Jurkat, Clone E6-1 (cell line): ENCODE measurements at regions not wholly inside any gene's neighbourhood (a gene's known extent, or its start where the extent isn't known, plus 50 kb on each side); places are given as distances from the start of the nearest gene placed in this dataset.
A peak's percentile ranks its signal among the peaks of the same experiment; 100 is the strongest.
"Not testable (repeated sequence)": the region's sequence is repeated elsewhere in the genome, so short reads cannot be mapped to it uniquely, and the experiment has no call there.

Experiments
- DNase-seq: peaks from one replicate; pipeline ENCODE4 v3.0.0-alpha.2; 2011; ENCODE audit warnings: low read depth, low spot score
- H3K4me3 ChIP-seq: 2 replicates; pipeline ENCODE4 v1.5.1; 2011; ENCODE audit warnings: mild to moderate bottlenecking, low read length, control low read depth, moderate library complexity

DNA sequence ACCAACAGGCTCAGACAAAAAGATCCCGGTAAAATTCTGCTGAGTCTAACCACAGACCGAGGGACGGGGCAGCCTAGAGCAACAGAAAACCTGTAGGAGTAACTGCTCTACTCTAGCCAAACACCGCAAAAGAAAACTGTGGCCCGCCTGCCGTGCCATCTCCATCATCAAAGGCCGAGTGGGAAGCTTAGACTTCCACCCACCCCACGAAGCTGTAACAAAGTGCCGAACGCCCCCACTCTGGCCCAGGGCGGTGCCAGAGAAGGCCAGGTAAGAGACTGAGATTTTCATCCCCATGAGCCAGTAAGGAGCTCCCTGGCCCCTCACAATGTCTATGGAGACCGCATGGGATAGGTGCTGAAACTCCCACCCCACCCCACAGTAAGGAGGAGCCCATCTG, 231.9 kb upstream of the COX10 start:
- no peak overlapping the region for H3K4me3 ChIP-seq
- DNase-seq, result no peak

DNA sequence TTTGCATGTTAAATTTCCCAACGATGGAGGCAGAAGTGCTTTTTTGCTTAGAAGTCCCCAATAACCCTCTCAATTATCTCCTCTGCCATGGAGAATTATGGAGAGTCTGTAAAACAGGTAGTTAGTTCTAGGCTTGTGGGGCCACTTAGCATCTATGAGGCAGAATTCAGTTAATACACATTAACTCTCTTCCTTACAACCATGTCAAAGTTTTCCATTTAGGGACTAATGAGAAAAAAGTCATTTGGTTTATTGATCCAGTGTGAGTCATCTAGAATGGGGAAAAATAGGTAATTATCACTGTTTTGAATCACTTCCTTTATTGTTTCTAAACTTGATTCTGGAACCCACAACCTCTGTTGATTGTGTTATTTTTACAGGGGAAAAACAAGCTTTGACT, 229.1 kb upstream of the COX10 start:
- H3K4me3 ChIP-seq, result no peak overlapping the region
- DNase-seq, result no peak

DNA sequence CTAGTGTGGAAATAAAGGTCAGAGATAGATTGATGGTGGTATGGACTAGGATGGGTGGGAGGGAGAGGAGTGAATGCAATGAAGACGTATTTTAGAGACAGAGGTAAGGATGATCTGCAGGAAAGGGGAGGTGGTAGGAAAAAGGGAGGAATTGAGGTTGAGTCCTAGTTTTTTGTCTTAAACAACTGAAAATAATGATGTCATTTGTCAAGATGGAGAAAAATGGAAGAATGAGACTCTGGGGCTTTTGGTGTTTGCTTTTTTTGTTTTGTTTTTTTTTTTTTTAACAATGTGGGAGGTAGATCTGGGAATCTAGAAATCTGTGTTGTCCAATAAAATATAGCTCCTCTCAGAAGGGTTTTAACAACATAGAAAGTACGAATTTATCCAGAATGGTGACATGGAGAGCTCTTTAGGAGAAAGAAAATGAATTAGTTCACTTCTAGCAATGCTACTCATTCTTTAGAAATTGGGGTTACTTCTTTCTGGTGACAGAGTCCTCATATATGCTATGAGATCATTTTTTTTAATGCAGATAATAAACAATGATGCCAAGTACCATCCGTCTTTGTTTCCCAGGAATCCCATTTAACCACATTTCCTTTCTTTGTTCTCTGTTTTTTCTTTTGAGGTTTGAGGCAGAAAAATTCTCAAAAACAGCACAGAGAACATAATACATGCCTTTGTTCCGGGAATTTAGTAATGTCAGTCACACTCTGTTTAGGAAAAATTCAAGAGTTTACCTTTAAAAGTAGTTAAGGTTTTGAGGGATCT, 225.3 kb upstream of the COX10 start:
- no peak overlapping the region for H3K4me3 ChIP-seq
- DNase-seq, result no peak

DNA sequence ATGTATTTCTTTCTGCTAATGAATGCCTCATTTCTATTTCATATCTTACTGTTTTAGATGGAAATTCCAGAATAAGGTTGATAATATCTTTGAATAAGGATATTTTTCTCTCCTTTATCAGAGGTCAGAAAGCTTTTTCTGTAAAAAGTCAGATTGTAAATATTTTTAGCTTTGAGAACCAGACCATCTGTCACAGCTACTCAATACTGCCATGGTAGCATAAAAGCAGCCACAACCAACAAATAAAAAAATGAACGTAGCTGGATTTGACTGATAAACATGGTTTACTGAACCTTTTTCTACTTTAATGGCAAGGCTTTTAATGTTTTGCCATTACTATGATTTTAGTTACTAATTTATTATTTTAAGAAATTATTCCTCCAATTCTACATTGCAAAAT, 217.4 kb upstream of the COX10 start:
- no peak for DNase-seq
- no peak overlapping the region for H3K4me3 ChIP-seq

DNA sequence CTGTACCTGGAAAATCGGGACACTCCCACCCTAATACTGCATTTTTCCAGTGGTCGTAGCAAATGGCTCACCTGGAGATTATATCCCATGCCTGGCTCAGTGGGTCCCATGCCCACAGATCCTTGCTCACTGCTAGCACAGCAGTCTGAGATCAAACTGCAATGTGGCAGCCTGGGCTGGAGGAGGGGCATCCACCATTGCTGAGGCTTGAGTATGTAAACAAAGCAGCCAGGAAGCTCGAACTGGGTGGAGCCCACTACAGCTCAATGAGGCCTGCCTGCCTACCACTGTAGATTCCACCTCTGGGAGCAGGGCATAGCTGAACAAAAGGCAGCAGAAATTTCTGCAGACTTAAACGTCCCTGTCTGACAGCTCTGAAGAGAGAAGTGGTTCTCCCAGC, 213.6 kb upstream of the COX10 start:
- DNase-seq, H3K4me3 ChIP-seq: not testable (repeated sequence)

DNA sequence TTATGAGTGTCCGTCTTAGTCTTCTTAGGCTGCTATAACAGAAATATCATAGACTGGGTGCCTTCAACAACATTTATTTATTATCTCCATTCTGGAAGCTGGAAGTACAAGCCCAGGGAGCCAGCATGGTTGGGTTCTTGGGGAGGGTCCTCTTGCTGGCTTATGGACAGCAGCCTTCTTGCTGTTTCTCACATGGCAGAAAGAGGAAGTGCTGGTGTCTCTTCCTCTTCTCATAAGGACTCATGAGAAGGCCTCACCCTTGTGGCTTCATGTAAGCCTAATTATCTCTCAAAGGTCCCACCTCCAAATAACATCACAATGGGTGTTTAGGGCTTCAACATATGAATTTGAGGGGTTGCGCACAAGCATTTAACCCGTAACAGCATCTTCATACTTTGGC, 207.0 kb upstream of the COX10 start:
- DNase-seq, result no peak
- H3K4me3 ChIP-seq, result no peak overlapping the region

DNA sequence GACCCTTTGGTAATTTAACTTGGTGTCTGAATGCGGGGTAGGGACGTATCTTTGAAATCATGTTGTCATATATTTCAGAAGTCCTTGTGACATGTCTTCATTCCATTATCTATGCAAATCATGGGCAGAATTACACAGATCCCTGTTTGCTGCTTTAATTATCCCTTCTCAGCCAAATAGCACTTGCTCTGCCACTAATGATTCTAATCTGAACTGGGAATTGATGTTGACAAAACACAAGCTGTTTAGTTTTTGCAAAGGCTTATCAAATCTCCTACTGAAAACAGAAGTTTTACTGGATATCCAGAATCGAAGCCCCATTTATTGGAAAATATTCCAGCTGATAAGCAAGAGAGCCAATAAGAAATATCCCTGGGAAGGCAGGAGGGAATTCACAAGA, 205.9 kb upstream of the COX10 start:
- H3K4me3 ChIP-seq, result no peak overlapping the region
- no peak for DNase-seq

DNA sequence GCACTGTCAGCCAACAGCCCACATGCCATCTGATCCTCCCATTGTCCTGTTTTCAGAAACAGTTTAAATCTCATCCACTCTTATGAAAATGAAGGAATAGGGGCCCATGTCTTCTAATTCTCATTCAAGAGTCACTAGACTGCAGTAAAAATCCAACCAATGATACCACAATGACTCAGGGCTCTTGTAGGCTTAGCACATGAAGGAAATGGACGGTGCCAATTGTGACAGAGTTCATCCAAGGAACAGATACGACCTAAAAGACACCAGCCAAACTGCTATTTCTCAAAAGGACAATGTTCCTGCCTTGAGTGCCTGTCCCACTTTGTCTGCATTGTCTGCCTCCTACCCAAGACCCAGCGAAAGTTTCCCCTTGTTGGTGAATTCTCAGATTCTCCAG, 204.8 kb upstream of the COX10 start:
- DNase-seq, result no peak
- no peak overlapping the region for H3K4me3 ChIP-seq

DNA sequence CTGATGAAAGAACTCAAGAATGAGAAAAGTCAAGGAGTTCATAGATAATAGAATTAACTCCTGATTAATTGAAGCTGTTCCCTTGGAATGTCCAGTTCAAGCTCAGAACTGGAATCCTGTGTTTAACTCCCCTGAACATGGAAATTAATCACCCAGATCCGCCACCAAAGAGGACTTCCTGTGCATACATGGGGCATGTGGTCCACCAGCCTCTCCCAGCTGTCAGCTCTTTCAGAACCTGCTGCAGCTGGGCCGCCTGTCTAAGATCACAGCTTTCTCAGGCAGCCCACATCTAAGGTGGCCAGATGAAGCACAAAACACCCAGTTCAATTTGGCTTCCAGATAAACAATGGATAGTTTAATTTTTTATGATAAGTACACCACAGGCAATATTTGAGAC, 203.7 kb upstream of the COX10 start:
- H3K4me3 ChIP-seq, result no peak overlapping the region
- DNase-seq, result peak; percentile 11

DNA sequence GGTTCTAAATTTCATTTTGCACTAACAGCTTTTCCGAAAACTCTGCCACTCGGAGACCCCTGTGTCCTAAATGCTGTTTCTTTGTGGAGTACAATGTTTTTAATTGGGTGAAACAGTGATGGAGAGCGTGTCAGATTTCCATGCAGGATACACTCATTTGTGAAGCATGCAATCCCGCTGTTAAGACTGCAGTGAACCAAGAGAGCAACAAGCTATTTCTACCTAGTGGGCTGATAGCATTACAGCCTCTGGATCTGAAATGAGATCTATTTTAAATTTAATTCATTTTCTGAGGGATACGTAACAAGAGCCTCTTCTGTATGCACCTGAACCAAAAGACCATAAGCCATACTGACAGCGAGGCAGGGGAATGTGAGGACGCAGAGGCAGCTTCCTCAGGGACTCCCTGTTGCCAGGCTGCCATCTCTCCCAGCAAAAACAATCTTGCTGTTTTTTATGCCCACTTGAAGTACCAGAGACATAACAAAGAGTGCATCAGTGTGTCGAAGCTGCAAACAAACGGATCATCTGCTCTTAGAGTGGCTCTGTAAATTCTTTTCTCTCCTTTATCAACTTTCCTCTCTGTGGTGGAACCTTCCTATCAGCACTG, 199.9 kb upstream of the COX10 start:
- DNase-seq, result no peak
- H3K4me3 ChIP-seq, result no peak overlapping the region

DNA sequence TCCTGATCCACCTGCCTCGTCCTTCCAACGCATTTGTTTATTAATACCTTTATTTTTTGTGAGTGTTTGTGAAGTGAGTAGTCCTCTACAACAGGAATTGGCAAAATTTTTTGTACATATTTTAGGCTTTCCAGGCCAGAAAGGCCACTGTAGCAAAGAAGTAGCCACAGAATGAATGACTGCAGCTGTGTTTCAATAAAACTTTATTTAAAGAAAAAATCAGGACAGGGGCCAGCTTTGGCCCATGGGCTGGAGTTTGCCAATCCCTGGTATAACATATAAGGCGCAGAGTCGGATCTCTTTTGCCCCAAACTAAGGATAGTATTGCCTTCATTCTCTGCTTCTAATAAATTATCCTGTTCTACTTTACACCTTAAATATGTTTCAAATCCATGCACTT, 198.0 kb upstream of the COX10 start:
- DNase-seq, result no peak
- H3K4me3 ChIP-seq, result no peak overlapping the region

DNA sequence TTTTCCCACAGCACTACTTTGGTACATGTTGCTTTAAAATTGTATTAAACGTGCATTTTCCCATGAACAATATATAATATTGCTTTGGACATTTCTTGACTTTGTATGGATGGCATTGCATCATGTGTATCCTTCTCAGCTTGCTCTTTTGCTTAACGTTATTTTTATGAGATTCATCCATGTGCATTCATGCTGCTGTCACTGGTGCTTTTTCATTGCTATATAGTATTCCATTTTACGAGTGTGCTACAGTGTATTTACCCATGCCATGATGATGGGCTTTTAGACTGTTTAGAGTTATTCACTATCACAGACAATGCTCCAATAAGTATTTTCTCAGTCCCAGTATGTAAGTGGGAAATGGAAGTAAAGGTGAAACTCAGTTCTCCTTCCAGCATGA, 195.2 kb upstream of the COX10 start:
- no peak for DNase-seq
- no peak overlapping the region for H3K4me3 ChIP-seq

DNA sequence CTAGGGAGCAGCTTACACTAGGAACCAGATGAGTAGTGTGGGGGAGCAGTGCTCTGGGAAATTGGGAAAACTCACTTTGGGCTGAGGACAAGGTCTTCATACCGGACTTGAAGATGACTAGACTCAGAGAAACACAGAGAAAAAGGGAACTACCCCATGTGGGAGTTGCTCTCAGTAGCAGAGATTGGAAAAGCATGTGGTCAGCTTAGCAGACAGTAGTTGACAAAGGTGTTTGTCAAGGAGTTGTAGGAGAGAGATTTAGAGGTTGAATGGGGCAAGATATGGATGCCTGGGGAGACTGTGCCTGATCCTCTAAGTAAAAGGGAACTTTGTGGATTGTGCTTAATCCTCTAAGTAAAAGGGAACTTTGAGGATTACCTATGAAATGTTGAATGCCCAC, 194.5 kb upstream of the COX10 start:
- H3K4me3 ChIP-seq, result no peak overlapping the region
- no peak for DNase-seq

DNA sequence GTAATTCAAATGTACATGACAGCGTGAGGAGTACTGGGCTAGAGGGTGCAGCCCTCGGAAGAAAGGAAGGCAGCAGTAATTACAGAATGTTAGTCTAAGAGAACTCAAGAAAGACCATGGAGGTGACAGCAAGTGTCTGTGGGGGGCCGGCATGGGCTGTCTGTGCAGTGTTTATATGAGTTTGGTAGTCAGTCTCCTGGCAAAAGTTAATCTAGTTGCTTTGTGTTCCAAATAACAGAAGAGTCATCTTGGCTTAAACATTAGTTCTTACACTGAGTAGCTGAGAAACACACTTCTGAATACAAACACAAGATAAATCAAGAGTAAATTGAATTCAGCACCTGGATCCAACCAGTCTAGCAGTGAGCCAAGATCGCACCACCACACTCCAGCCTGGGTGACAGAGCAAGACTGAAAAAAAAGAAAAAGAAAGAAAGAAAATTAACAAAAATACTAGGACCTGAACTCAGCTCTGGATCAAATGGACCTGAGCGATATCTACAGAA, 189.3 kb upstream of the COX10 start:
- H3K4me3 ChIP-seq, result no peak overlapping the region
- DNase-seq, result no peak

DNA sequence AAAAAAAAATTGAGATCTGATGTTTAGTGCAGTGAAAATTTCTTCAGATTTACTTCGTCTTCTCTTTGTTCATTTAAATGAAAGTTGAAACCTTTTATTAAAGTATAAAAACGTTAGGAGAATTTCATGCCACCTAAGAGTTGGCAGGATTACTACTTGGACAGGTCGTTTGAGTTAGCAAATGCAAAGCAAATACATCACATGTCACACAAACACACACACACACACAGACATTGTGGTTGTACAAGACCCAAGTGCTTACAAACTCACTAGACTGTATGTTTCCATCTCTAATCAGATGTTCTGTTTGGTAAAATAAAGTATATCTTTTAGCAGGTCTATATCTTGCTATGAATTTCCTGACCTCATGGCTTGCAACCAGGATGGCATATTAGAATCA, 185.6 kb upstream of the COX10 start:
- DNase-seq, result no peak
- no peak overlapping the region for H3K4me3 ChIP-seq

DNA sequence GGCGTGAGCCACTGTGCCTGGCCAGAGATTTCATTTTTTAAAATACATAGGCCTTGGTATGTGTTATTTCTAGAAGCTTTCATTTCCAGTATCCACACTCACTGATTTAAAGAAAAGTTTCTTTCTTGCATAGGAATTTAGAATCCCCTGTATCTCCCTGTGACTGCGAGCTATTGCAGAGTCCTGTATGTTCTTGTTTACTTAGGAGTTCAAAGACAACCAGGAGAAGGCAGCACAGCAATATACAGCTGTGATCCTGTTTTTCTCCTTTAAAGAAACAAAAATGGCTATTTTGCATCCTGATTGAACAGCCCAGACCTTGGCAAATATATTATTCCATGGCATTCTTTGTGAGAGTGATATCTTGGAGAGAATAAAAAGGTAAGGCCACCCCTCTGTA, 185.0 kb upstream of the COX10 start:
- no peak for DNase-seq
- H3K4me3 ChIP-seq, result no peak overlapping the region

DNA sequence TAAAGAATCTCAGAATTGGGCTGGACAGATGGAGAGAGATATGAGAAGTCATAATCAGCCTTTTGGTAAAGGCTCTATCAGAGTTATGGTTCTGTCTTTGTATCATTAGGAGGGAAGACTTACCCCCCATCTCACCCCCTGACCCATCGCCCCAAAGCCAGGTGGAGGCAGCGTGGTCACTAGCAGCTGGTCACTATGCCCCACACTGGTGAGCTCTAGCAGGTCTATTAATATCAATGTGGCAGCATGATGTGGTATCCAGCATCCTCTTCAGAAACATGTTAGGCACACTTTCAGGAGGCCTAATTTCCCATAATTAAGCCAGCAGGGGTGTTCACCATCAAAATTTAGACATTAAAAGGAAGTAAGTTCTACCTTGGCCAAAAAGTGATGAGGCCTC, 183.8 kb upstream of the COX10 start:
- no peak overlapping the region for H3K4me3 ChIP-seq
- DNase-seq, result no peak

DNA sequence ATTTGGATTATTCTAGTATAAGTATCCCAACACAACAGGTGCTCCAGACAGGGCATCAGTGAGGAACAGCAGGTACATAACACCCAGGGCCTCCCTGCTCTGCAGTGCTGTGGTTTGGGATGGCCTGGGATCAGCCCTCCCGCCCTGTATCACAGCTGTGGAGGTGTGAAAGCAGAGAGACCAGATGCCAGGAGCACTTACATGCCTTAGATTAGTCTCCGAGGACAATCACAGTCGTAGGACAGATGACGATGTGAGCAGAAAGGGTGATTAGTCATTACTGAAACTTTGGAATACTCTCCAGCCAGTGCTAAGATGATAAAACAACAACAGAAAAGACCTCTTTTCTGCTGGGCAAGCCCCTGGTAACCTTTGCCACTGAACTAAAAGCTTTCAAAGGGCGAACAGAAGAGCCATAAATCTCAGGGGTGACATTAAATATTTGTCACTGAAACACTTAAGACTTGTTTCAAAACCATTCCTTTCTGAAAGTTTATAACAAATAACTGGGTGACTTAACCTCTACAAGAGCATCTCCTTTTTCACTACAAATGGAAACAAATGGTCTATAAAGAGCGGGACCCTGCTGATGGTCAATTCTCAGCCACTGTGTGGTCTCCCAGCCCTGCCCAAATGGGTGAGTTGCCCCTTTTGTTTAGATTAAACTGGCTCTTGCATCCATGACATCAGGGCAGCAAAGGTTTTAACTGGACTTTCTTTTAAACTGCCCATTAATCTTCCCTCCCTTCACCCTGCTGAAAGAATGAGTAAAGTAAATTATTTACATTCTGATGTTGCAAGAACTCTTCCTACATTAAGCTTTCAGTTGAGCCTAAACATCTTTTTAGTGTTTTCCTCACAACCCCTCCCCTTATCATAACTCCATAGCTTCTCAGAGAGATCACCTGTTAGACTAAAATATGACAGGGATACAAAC, 183.1 kb upstream of the COX10 start:
- no peak for DNase-seq
- H3K4me3 ChIP-seq, result no peak overlapping the region

DNA sequence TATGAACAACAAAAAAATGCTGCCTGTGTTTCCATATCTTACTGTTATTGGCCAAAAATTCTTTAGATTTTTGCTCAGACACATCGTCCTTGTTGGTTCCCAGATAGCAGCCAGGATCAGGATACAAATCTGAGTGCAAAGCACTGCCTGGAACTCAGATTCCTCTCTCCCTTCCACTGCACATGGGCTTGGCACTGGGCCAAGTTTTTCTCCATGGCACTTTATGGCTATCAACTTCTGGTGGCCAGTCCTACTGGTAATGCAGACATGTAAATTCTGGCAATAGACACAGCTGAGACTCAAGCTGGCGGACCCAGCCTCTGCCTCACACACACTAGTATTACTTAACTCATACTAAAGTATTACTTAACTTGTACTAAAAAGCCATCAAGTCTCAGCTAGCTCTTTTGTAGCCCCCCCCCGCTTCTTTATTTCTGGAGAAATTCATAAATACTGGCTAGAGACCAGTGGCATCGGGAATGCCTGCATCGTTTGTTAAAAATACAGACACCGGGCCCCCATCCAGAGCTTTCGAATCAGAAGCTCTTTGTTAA, 181.2 kb upstream of the COX10 start:
- no peak overlapping the region for H3K4me3 ChIP-seq
- DNase-seq, result no peak

DNA sequence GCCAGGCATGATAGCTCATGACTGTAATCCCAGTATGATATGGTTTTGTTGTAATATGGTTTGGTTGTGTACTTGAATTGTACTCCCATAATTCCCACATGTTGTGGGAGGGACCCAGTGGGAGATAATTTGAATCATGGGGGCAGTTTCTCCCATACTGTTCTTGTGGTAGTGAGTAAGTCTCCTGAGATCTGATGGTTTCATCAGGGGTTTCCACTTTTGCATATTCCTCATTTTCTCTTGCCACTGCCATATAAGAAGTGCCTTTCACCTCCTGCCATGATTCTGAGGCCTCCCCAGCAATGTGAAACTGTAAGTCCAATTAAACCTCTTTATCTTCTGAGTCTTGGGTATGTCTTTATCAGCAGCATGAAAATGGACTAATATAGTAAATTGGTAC, 160.3 kb upstream of the COX10 start:
- H3K4me3 ChIP-seq, DNase-seq: not testable (repeated sequence)
